CD4-positive, alpha-beta T cell (primary cell): ENCODE measurements at regions not wholly inside any gene's neighbourhood (a gene's known extent, or its start where the extent isn't known, plus 50 kb on each side); places are given as distances from the start of the nearest gene placed in this dataset.

Experiments
- ATAC-seq: fragments of 200-7000 bp; cut with Tn5 transposase; one replicate; pipeline ENCODE4 v1.10.0; 2022; ENCODE audit warnings: mild to moderate bottlenecking; ENCODE audit not compliant: poor library complexity
- CTCF ChIA-PET: fragments of 350-600 bp; sonication (Branson Sonifier 250); formaldehyde crosslinking; loops from one replicate; lab custom pipeline; 2021; ENCODE audit warnings: antibody characterized with exemption, inconsistent platforms; lab: Charles Lee
- POLR2A ChIA-PET: fragments of 350-600 bp; sonication (Branson Sonifier 250); formaldehyde crosslinking; loops from one replicate; lab custom pipeline; 2021; ENCODE audit warnings: antibody characterized with exemption, inconsistent platforms; lab: Charles Lee
- DNase-seq, 14 experiments: peaks; one replicate each; pipeline ENCODE4 v3.0.0-alpha.2; 2013 to 2020; ENCODE audit warnings: mixed read lengths in 2 of 14
- H3K27ac ChIP-seq, 2 donors: one replicate each; pipeline versions ENCODE4 v1.5.1 to v1.7.0; 2013; ENCODE audit warnings: low read length in 2 of 2, low read depth in 1 of 2, mild to moderate bottlenecking in 1 of 2
- H3K27me3 ChIP-seq, 2 experiments: 1 replicate in 1 of 2; 2 replicates in 1 of 2; pipeline versions ENCODE4 v1.6.1 to v1.7.0; 2013; ENCODE audit warnings: low read length in 2 of 2, control low read depth in 1 of 2, mild to moderate bottlenecking in 1 of 2, moderate library complexity in 1 of 2; ENCODE audit not compliant: insufficient read depth in 2 of 2, control insufficient read depth in 1 of 2
- H3K36me3 ChIP-seq: one replicate; pipeline ENCODE4 v1.6.1; 2013; ENCODE audit warnings: low read length, control low read depth; ENCODE audit not compliant: insufficient read depth
- H3K4me1 ChIP-seq: one replicate; pipeline ENCODE4 v1.6.1; 2013; ENCODE audit warnings: low read length, control low read depth; ENCODE audit not compliant: insufficient read depth
- H3K4me3 ChIP-seq: one replicate; pipeline ENCODE4 v1.5.1; 2013; ENCODE audit warnings: mild to moderate bottlenecking, low read length, moderate library complexity
- H3K9me3 ChIP-seq, 2 experiments: 1 replicate in 1 of 2; 2 replicates in 1 of 2; pipeline versions ENCODE4 v1.6.1 to v1.7.0; 2013; ENCODE audit warnings: low read length in 2 of 2, mild to moderate bottlenecking in 2 of 2, control low read depth in 1 of 2, moderate library complexity in 1 of 2; ENCODE audit not compliant: control insufficient read depth in 1 of 2, insufficient read depth in 1 of 2
- H3K27ac Mint-ChIP-seq: one replicate; pipeline ENCODE4 v1.8.0; 2020; ENCODE audit warnings: mixed read lengths
- H3K27me3 Mint-ChIP-seq: one replicate; pipeline ENCODE4 v1.8.0; 2021; ENCODE audit warnings: mixed read lengths
- H3K36me3 Mint-ChIP-seq: one replicate; pipeline ENCODE4 v1.8.0; 2021; ENCODE audit warnings: low read depth, mixed read lengths
- H3K4me1 Mint-ChIP-seq: one replicate; pipeline ENCODE4 v1.8.0; 2021; ENCODE audit warnings: low read depth, mixed read lengths
- H3K4me3 Mint-ChIP-seq: one replicate; pipeline ENCODE4 v1.8.0; 2020; ENCODE audit warnings: mild to moderate bottlenecking, mixed read lengths
- H3K9me3 Mint-ChIP-seq: one replicate; pipeline ENCODE4 v1.8.0; 2020; ENCODE audit warnings: mixed read lengths
- CTCF ChIP-seq: fragments of 200-600 bp; IDR thresholded peaks from one replicate; pipeline ENCODE4 v1.8.0; 2022; ENCODE audit warnings: antibody characterized with exemption, mild to moderate bottlenecking
- intact Hi-C, 2 experiments: fragments of 100-400 bp; cut with DNase I in 1 of 2; cut with micrococcal nuclease in 1 of 2; formaldehyde crosslinking; loops; one replicate each; pipeline versions ENCODE4 v1.15.1 to v1.9.0; 2023 to 2025; cut with DNase I, micrococcal nuclease

DNA sequence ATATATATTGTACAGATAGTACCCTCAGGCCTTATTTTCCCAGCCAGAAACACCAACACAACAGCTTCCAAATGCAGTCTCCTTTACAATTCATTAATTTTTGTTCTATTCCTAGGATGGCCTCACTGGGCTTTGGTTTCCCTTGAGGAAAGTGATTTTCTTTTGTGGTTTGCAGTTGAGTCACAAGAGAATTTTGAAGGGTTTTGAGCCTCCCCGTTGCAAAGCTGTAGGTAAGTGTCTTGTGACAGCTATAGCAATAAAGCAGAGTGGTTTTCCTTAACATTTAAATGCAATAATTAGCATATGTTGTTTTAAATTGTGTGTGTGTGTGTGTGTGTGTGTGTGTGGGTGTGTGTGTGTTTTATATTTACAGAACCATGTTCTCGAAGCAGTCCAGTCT lies 54.1 kb upstream of the WDR17 start:
- intact Hi-C loops: no loop called here
- no peak overlapping the region for H3K4me3 Mint-ChIP-seq
- no peaks in the 10 kb centered on the region for H3K4me1 Mint-ChIP-seq
- ATAC-seq: no peak
- POLR2A ChIA-PET: no interaction called here
- CTCF ChIA-PET: no interaction called here
- peaks cover 0 to 4% of the 10 kb centered on the region in 2 experiments for H3K9me3 ChIP-seq
- H3K27ac ChIP-seq: no peak overlapping the region
- H3K27me3 ChIP-seq: no peaks in the 10 kb centered on the region
- no peaks in the 10 kb centered on the region for H3K4me1 ChIP-seq
- no peaks in the 10 kb centered on the region for H3K36me3 Mint-ChIP-seq
- no peaks in the 10 kb centered on the region for H3K36me3 ChIP-seq
- TF ChIP-seq CTCF: no peak
- H3K27ac Mint-ChIP-seq: no peak overlapping the region
- H3K27me3 Mint-ChIP-seq: no peaks in the 10 kb centered on the region
- no peaks in the 10 kb centered on the region for H3K9me3 Mint-ChIP-seq
- no peak overlapping the region for H3K4me3 ChIP-seq
- no peak for DNase-seq

GRCh38 chr4:176013476-176014247 lies 52.0 kb upstream of the WDR17 start:
- POLR2A ChIA-PET: no interaction called here
- no peaks in the 10 kb centered on the region for H3K4me1 ChIP-seq

DNA sequence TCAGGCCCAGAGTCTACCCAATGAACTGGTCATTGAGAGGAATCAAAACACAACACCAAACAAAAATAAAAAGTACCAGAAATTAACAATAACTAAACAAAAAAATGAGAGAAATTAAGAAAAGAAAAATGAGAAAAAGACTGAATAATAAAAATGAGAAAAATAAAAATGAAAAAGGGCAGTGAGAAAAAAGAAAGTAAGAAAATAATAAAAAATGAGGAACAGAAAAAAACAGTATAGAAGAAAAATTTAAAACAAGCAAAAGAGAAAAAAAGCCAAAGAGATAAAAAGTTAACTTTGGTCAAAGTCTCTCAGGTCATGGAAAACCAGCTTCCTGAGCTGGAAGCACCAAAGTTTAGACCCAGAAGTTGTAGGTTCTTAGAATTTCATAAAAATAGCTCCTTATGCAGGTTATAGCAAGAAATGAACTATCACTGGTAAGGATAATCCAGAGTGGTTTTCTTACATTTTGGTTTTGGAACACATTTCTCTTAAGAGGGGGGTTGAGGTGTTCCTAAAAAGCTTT lies 51.0 kb upstream of the WDR17 start:
- ATAC-seq: no peak
- Mint-ChIP-seq H3K27ac (no peak overlapping the region), H3K36me3 (no peaks in the 10 kb centered on the region), H3K4me1 (no peaks in the 10 kb centered on the region), H3K4me3 (no peak overlapping the region), H3K9me3 (no peaks in the 10 kb centered on the region), H3K27me3 (no peaks in the 10 kb centered on the region)
- TF ChIP-seq CTCF: peak; percentile 12
- ChIA-PET POLR2A (no interaction called here), CTCF (interaction anchor here (1.0 kb wide), 1 partner anchor 44 kb away, joined by 3 read pairs; no protein-coding TSS in a partner anchor)
- no peaks in the 10 kb centered on the region for H3K36me3 ChIP-seq
- no peak overlapping the region for H3K27ac ChIP-seq
- no peak overlapping the region for H3K4me3 ChIP-seq
- H3K9me3 ChIP-seq: no peaks in the 10 kb centered on the region
- intact Hi-C loops: no loop called here
- H3K4me1 ChIP-seq: no peaks in the 10 kb centered on the region
- no peak for DNase-seq
- H3K27me3 ChIP-seq: no peaks in the 10 kb centered on the region

More at GRCh38 chr4:176013476-176014247, 52.0 kb upstream of the WDR17 start:
- Mint-ChIP-seq H3K27ac (no peak overlapping the region), H3K9me3 (no peaks in the 10 kb centered on the region), H3K27me3 (no peaks in the 10 kb centered on the region), H3K4me1 (no peaks in the 10 kb centered on the region), H3K4me3 (no peak overlapping the region), H3K36me3 (no peaks in the 10 kb centered on the region)
- no peak overlapping the region for H3K4me3 ChIP-seq
- no peak overlapping the region for H3K27ac ChIP-seq
- H3K36me3 ChIP-seq: no peaks in the 10 kb centered on the region
- H3K9me3 ChIP-seq: peaks cover 0 to 4% of the 10 kb centered on the region in 2 experiments
- no peak for TF ChIP-seq CTCF
- no peak for ATAC-seq
- H3K27me3 ChIP-seq: no peaks in the 10 kb centered on the region
- intact Hi-C loops: no loop called here
- CTCF ChIA-PET: no interaction called here
- DNase-seq: peak in 1 of 14 experiments; percentile 2
